ENCODE measurements at regions not wholly inside any gene's neighbourhood (a gene's known extent, or its start where the extent isn't known, plus 50 kb on each side); places are given as distances from the start of the nearest gene placed in this dataset.

- no peak overlapping the region for H3K9ac ChIP-seq (ENCODE audit: low read length)
- no peaks in the 10 kb centered on the region for H3K27me3 ChIP-seq (ENCODE audit: low read length)
- no peak overlapping the region for H3K4me2 ChIP-seq (ENCODE audit: low read length)
- no peaks in the 10 kb centered on the region for H3F3A ChIP-seq (ENCODE audit: low read length, unreplicated experiment)
- no peaks in the 10 kb centered on the region for H3K36me3 ChIP-seq (ENCODE audit: low read depth, low read length)
- H3K4me1 ChIP-seq (ENCODE audit: insufficient read depth, low read length) = no peaks in the 10 kb centered on the region; the same call in 1 of the 2 replicates
- no peak overlapping the region for H2AFZ ChIP-seq (ENCODE audit: low read length)
- ATAC-seq (no peak), DNase-seq (no peak)
- no peaks in the 10 kb centered on the region for H3K9me2 ChIP-seq (replicated peaks; ENCODE audit: low read length)
- H4K20me1 ChIP-seq (ENCODE audit: low read length) = no peaks in the 10 kb centered on the region
- H3K79me2 ChIP-seq (ENCODE audit: low read length) = no peaks in the 10 kb centered on the region
- no peaks in the 10 kb centered on the region for H3K9me3 ChIP-seq (ENCODE audit: low read length)
- ChIA-PET POLR2A (ENCODE audit: unreplicated experiment) (no interaction called here), CTCF (no interaction called here)
- BruUV-seq (replicated peaks) = no TSS peak
- H3K4me3 ChIP-seq (ENCODE audit: low read length) = no peak overlapping the region
- intact Hi-C loops (cut with micrococcal nuclease) = no loop called here
- TF ChIP-seq CTCF (conservative IDR thresholded peaks at IDR 0.05; ENCODE audit: low read depth, low read length) = no peak
- TF ChIP-seq EZH2 (IDR thresholded peaks at IDR 0.05; ENCODE audit: low read length, unreplicated experiment) = no peak
- TF ChIP-seq EZH2phosphoT487 (IDR thresholded peaks at IDR 0.05; ENCODE audit: borderline replicate concordance, low read length) = no peak
- no peak overlapping the region for H3K27ac ChIP-seq (ENCODE audit: low read length)
Measured at GRCh38 chr2:9681427-9681817, 50.6 kb upstream of the YWHAQ start.

- ChIA-PET CTCF (no interaction called here), POLR2A (ENCODE audit: unreplicated experiment) (no interaction called here)
- Histone ChIP-seq H3K4me1 (ENCODE audit: insufficient read depth, low read length) (no peaks in the 10 kb centered on the region), H3K9ac (ENCODE audit: low read length) (no peak overlapping the region), H3K36me3 (ENCODE audit: low read depth, low read length) (no peaks in the 10 kb centered on the region), H3K27me3 (ENCODE audit: low read length) (no peaks in the 10 kb centered on the region), H3K9me2 (replicated peaks; ENCODE audit: low read length) (no peaks in the 10 kb centered on the region), H3K27ac (ENCODE audit: low read length) (no peak overlapping the region), H3K4me3 (ENCODE audit: low read length) (no peak overlapping the region), H3F3A (ENCODE audit: low read length, unreplicated experiment) (no peaks in the 10 kb centered on the region), H3K79me2 (ENCODE audit: low read length) (no peaks in the 10 kb centered on the region), H3K9me3 (ENCODE audit: low read length) (no peaks in the 10 kb centered on the region), H3K4me2 (ENCODE audit: low read length) (no peak overlapping the region), H4K20me1 (ENCODE audit: low read length) (no peaks in the 10 kb centered on the region), H2AFZ (ENCODE audit: low read length) (no peak overlapping the region)
- ATAC-seq (no peak), DNase-seq (no peak)
- intact Hi-C loops (cut with micrococcal nuclease) = no loop called here
- TF ChIP-seq CTCF (conservative IDR thresholded peaks at IDR 0.05; ENCODE audit: low read depth, low read length) = no peak
- TF ChIP-seq EZH2 (IDR thresholded peaks at IDR 0.05; ENCODE audit: low read length, unreplicated experiment) = no peak
- no peak for TF ChIP-seq EZH2phosphoT487 (IDR thresholded peaks at IDR 0.05; ENCODE audit: borderline replicate concordance, low read length)
- BruUV-seq (replicated peaks) = no TSS peak
Measured at GRCh38 chr2:9685637-9686036, 54.8 kb upstream of the YWHAQ start.

GRCh38 chr2:9686061-9686460, 55.3 kb upstream of the YWHAQ start:
- H3K4me2 ChIP-seq (ENCODE audit: low read length) = no peak overlapping the region
- H3K4me3 ChIP-seq (ENCODE audit: low read length) = no peak overlapping the region
- DNase-seq (no peak), ATAC-seq (no peak)
- no peaks in the 10 kb centered on the region for H4K20me1 ChIP-seq (ENCODE audit: low read length)
- no peaks in the 10 kb centered on the region for H3K9me2 ChIP-seq (replicated peaks; ENCODE audit: low read length)
- BruUV-seq (replicated peaks) = no TSS peak
- intact Hi-C loops (cut with micrococcal nuclease) = no loop called here
- CTCF ChIA-PET = no interaction called here
- H3K9me3 ChIP-seq (ENCODE audit: low read length) = no peaks in the 10 kb centered on the region
- no peaks in the 10 kb centered on the region for H3F3A ChIP-seq (ENCODE audit: low read length, unreplicated experiment)
- H3K36me3 ChIP-seq (ENCODE audit: low read depth, low read length) = no peaks in the 10 kb centered on the region
- POLR2A ChIA-PET (ENCODE audit: unreplicated experiment) = no interaction called here
- no peaks in the 10 kb centered on the region for H3K4me1 ChIP-seq (ENCODE audit: insufficient read depth, low read length)
- H3K9ac ChIP-seq (ENCODE audit: low read length) = no peak overlapping the region
- no peak overlapping the region for H3K27ac ChIP-seq (ENCODE audit: low read length)
- H3K79me2 ChIP-seq (ENCODE audit: low read length) = no peaks in the 10 kb centered on the region
- no peak overlapping the region for H2AFZ ChIP-seq (ENCODE audit: low read length)
- no peaks in the 10 kb centered on the region for H3K27me3 ChIP-seq (ENCODE audit: low read length)
- TF ChIP-seq EZH2phosphoT487 (IDR thresholded peaks at IDR 0.05; ENCODE audit: borderline replicate concordance, low read length) (no peak), EZH2 (IDR thresholded peaks at IDR 0.05; ENCODE audit: low read length, unreplicated experiment) (no peak), CTCF (conservative IDR thresholded peaks at IDR 0.05; ENCODE audit: low read depth, low read length) (no peak)
